Right cardiac atrium (tissue), 5 donors: ENCODE measurements at regions not wholly inside any gene's neighbourhood (a gene's known extent, or its start where the extent isn't known, plus 50 kb on each side); places are given as distances from the start of the nearest gene placed in this dataset.
"Not testable (repeated sequence)": the region's sequence is repeated elsewhere in the genome, so short reads cannot be mapped to it uniquely, and the experiment has no call there.

Experiments used
- ATAC-seq, 2 donors: fragments of 200-7000 bp; cut with Tn5 transposase; one replicate each; pipeline versions ENCODE4 v1.8.0 to v1.9.1; 2020; ENCODE audit warnings: moderate library complexity in 2 of 2, mild to moderate bottlenecking in 1 of 2
- DNase-seq, 3 donors: peaks; one replicate each; pipeline ENCODE4 v3.0.0-alpha.2; 2020
- H3K27ac ChIP-seq: one replicate; pipeline ENCODE4 v1.5.1; 2013; ENCODE audit warnings: mild to moderate bottlenecking, low read length, control low read depth, moderate library complexity
- H3K27me3 ChIP-seq: one replicate; pipeline ENCODE4 v1.6.1; 2013; ENCODE audit not compliant: control insufficient read depth, insufficient read depth
- H3K4me1 ChIP-seq: one replicate; pipeline ENCODE4 v1.6.1; 2013; ENCODE audit warnings: low read length; ENCODE audit not compliant: control insufficient read depth, insufficient read depth
- H3K4me3 ChIP-seq: one replicate; pipeline ENCODE4 v1.5.1; 2013; ENCODE audit warnings: low read length, control low read depth
- H3K9me3 ChIP-seq: one replicate; pipeline ENCODE4 v1.6.1; 2013; ENCODE audit warnings: low read length; ENCODE audit not compliant: control insufficient read depth
- WGBS: extraction: QIAGEN DNeasy Blood & Tissue Kit; methylation state at CpG from one replicate; pipeline ENCODE4 v1.1.7; 2013; 5-methylcytosine and 5-hydroxymethylcytosine counted together
- intact Hi-C, 4 donors: fragments of 100-400 bp; cut with DNase I; formaldehyde crosslinking; loops; one replicate each; pipeline versions ENCODE4 v1.11.0 to v1.14.0; 2022 to 2023
- donor health status: healthy with polysubstance abuse.
- donor health status: DM: no; HTN: yes; CAD: no.
- donor health status: DM: no; HTN: no; CAD: no.
- donor health status: DM: no; HTN: yes; CAD: no; lungs with severe emphysema.
- donor health status: DM: yes; HTN: yes; CAD: no.

DNA sequence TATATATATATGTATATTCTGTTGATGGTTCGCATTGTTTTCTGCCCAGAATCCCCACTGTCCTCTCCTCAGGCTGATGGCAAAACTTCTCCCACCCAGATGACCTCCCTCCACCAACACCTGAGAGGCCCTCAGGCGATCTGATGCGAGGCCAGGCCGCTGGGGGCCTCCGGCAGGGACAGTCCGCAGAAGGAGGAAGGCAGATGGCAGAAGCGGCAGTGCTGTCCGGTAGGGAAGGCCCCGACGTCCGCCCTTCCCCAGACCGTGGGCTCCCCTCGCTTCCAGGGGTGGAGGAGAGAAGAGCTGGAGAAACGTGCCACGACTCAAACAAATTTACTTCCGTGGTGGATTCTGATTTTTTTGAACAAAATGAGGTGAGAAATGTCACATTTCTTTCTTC, 178.3 kb upstream of the RGS6 start:
- no peaks in the 10 kb centered on the region for H3K4me1 ChIP-seq
- H3K4me3 ChIP-seq, result no peak overlapping the region
- intact Hi-C loops, result loop anchor here in 3 of 4 donors (2.0 to 10.0 kb wide), 3 partner anchors 429 to 617 kb away; partner anchors contain the start of gene SIPA1L1 (in 1 of the 3)
- H3K27ac ChIP-seq, result no peak overlapping the region
- H3K27me3 ChIP-seq, result no peaks in the 10 kb centered on the region
- H3K9me3 ChIP-seq, result no peaks in the 10 kb centered on the region
- ATAC-seq (no peak), DNase-seq (no peak)
- 93% methylated on average over 16 of the region's 16 CpGs for WGBS

DNA sequence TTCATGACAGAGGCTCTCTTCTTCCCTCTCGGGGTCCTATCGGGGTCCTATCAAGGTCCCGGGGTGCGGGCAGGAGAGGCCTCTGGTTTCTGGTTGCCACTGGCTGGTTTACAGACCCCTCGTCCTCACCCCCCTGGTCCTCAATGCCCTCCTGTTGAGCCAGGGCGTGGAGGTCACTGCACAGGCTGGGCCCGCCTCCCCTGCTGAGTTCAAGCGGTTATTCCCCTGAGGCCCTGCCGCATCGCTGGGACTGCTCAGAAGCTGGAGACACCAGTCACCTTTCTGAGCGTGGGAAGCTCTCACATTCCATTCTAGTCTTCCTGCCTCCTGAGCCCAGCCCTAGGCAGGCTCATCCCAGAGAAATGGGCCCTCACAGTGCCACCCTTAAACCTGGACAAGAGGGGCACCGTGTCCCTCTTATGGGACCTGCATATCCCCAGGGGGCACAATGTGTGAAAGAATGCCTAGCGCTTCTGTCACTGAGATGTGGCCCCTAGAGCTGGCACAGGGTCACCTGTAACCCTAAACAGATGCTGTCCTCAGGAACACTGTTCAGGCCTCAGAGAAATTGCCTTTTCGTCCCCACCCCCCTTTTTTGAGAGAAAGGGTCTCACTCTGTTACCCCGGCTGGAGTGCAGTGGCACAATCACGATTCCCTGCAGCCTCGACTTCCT, 177.7 kb upstream of the RGS6 start:
- WGBS, result 92% methylated on average over 17 of the region's 17 CpGs
- H3K9me3 ChIP-seq, result no peaks in the 10 kb centered on the region
- intact Hi-C loops, result loop anchor here in 3 of 4 donors (2.0 to 10.0 kb wide), 3 partner anchors 430 to 617 kb away; partner anchors contain the start of gene SIPA1L1 (in 1 of the 3)
- H3K4me3 ChIP-seq, result no peak overlapping the region
- DNase-seq, result no peak
- H3K27me3 ChIP-seq, result no peaks in the 10 kb centered on the region
- no peaks in the 10 kb centered on the region for H3K4me1 ChIP-seq
- H3K27ac ChIP-seq, result no peak overlapping the region
- ATAC-seq, result no peak

DNA sequence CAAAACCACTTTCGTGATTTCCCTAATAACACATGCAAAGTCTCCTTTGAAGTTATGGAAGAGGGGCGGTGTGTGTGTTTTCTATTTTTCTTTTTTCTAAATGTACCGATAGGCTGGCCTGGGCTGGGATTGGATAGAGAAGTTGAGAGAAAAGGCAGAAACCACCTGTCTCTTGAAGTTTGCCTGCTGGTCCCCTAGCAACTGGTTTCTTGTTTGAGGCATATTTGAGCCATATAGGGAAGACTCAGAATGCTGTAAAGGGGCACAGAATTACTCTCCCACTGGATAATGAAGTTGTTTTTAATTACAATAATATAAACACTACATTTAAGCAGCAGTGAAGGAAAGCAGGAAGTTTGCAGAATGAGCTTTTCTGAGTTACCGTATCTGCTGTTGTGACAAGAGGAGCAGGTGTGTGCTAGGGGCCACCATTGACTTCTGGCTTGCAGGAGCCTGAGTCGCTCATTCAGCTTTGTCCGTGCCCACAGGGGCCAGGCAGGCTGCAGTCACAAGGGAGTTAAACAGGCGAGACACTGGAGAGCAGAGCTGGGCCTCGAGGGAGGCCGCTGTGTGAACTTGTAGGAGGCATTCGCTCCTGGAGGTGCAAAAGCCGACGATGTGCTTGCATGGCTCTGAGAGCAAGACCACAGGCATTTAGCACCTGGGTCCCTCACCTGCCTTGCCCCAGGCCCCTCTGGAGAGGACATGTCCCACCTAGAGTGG, 173.8 kb upstream of the RGS6 start:
- no peaks in the 10 kb centered on the region for H3K4me1 ChIP-seq
- ATAC-seq, result no peak

DNA sequence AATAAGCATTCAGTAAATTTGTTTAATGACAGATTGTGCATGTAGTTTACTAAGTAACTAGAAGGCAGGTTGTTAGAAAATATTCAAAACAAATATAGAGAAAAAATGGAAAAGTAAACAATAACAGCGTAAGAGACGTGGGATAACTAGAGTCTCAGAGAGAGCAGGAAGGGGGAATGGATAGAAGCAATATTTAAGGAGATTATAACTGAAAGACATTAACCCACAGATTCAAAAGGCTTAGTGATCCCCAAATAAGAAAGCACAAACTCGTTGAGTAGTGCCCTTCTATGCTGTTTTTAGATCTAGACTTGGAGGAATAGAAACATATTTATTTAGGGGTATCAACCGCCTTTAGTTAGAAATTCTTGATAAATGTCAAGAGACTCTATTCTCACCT, 169.7 kb upstream of the RGS6 start:
- Histone ChIP-seq H3K27me3 (no peaks in the 10 kb centered on the region), H3K4me1 (no peaks in the 10 kb centered on the region), H3K27ac (no peak overlapping the region), H3K4me3 (no peak overlapping the region), H3K9me3 (no peaks in the 10 kb centered on the region)
- no peak for ATAC-seq
- DNase-seq, result no peak
- intact Hi-C loops, result no loop called here
- WGBS, result 92% methylated on average over 4 of the region's 4 CpGs

More for the DNA sequence above, 173.8 kb upstream of the RGS6 start:
- 82% methylated on average over 12 of the region's 12 CpGs for WGBS
- Histone ChIP-seq H3K27ac (no peak overlapping the region), H3K4me3 (no peak overlapping the region), H3K27me3 (no peaks in the 10 kb centered on the region), H3K9me3 (no peaks in the 10 kb centered on the region)
- intact Hi-C loops, result loop anchor here in 1 of 4 donors (10.0 kb wide), 1 partner anchor 434 kb away; the partner anchor contains the start of gene SIPA1L1
- no peak for DNase-seq

DNA sequence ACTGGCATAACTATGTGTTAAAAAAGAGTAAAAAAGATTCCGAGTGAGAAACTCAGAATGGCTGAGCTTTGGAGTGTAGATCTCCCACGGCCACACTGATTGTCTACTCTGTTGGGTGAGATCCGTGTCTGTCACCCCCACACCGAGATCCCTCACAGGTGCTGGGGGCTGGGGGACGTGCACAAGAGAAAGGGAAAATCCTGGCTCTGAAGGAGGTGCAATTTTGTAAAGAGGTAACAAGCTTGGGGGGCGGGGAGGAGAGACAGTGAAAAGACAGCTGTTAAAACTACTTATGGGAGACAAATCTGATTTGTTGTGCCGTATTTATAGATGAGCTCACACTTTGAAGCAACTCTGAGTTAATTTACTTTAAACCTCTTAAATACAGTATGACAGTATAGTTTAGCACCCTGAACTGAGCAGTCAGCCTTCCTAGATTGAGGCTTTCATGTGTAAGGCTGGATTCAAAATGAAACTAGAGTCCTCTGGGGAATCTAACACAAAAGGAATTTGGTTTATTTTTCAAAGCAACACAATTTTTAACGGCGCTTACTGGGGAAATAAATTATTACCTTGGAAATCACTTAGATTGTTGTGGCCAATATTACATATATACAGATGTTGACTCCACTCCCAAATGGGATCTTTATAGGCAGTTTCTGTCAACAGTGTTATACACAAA, 167.4 kb upstream of the RGS6 start:
- WGBS, result 52% methylated on average over 9 of the region's 9 CpGs

DNA sequence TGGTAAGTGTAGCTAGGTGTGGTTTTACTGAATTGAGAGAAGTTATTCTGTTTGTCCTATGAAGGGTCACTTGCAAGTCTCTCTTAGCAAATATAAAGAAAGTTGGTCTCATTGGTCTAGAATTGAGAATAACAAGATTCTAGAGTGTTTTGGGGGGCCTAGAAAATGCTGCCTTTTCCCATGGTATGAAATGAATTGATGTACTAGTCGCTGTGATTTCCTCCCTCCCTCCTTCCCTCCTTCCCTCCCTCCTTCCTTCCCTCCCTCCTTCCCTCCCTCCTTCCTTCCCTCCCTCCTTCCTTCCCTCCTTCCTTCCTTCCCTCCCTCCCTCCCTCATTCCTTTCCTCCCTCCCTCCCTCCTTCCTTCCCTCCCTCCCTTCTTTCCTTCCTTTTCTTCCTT, 166.7 kb upstream of the RGS6 start:
- no peak for DNase-seq
- no peaks in the 10 kb centered on the region for H3K27me3 ChIP-seq
- 78% methylated on average over 1 of the region's 1 CpG for WGBS
- ATAC-seq, result no peak
- intact Hi-C loops, result no loop called here
- no peak overlapping the region for H3K4me3 ChIP-seq
- H3K27ac ChIP-seq, result no peak overlapping the region
- H3K4me1 ChIP-seq, result no peaks in the 10 kb centered on the region
- no peaks in the 10 kb centered on the region for H3K9me3 ChIP-seq

More for the DNA sequence above, 167.4 kb upstream of the RGS6 start:
- Histone ChIP-seq H3K9me3 (no peaks in the 10 kb centered on the region), H3K27me3 (no peaks in the 10 kb centered on the region), H3K4me1 (no peaks in the 10 kb centered on the region), H3K27ac (no peak overlapping the region), H3K4me3 (no peak overlapping the region)
- DNase-seq, result no peak
- no peak for ATAC-seq
- intact Hi-C loops, result no loop called here

DNA sequence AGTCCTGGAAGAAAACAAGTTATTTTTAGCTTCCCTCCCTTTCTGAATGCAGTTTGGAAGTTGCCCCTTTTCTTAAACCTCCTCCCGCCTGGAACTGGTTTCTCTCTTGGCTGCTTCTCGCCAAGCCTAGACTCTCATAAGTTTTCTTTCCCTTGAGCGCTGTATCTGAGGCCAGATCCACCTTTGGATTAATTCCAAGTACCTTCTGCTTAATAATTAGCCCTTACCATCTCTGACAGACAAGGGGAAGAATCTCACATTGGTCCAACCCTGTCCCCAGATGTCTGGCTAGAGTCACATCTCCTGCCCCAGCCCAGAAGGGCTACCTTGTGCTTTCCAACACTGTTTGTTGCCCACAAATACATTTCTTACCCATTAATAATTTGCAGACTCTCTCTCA, 161.8 kb upstream of the RGS6 start:
- intact Hi-C loops, result no loop called here

DNA sequence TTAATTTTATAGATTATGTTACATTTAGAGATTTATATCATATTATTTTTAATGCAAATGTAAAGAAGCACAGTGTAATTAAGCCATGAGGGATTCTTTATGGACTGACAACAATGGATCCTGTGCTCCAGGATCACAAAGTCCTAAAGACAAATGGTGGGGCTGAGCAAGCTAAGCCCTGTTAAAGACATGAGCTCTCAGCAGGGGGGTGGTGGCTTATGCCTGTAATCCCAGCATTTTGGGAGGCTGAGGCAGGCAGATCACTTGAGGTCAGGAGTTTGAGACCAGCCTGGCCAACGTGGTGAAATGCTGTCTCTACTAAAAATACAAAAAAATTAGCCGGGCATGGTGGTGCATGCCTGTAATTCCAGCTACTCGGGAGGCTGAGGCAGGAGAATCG, 160.8 kb upstream of the RGS6 start:
- H3K27me3 ChIP-seq, H3K4me3 ChIP-seq, H3K9me3 ChIP-seq, DNase-seq, H3K4me1 ChIP-seq, ATAC-seq, H3K27ac ChIP-seq, intact Hi-C loops: not testable (repeated sequence)
- WGBS, result 87% methylated on average over 4 of the region's 4 CpGs

More for the DNA sequence above, 161.8 kb upstream of the RGS6 start:
- no peak overlapping the region for H3K4me3 ChIP-seq
- no peaks in the 10 kb centered on the region for H3K9me3 ChIP-seq
- H3K27me3 ChIP-seq, result no peaks in the 10 kb centered on the region
- DNase-seq (no peak), ATAC-seq (no peak)
- no peak overlapping the region for H3K27ac ChIP-seq
- WGBS, result 86% methylated on average over 3 of the region's 3 CpGs
- H3K4me1 ChIP-seq, result no peaks in the 10 kb centered on the region

DNA sequence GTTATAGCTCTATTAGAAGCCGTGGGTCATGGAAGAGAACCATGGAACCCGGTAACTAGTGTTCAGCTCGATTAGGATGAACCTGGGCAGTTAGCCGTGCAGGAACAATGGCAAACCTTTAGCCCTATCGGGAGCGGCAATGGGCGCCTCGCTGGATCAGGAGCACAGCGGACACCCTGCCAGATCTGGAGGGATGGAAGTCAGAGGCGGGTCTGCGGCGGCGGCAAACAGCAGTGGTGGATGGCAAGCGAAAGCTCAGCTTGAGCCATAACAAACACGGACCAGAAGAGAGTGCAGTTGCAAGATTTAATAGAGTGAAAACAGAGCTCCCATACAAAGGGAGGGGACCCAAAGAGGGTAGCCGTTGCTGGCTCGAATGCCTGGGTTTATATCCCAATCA, 160.2 kb upstream of the RGS6 start:
- H3K4me1 ChIP-seq, H3K27me3 ChIP-seq, H3K4me3 ChIP-seq, H3K27ac ChIP-seq, ATAC-seq, intact Hi-C loops, DNase-seq, H3K9me3 ChIP-seq: not testable (repeated sequence)
- 95% methylated on average over 17 of the region's 17 CpGs for WGBS

DNA sequence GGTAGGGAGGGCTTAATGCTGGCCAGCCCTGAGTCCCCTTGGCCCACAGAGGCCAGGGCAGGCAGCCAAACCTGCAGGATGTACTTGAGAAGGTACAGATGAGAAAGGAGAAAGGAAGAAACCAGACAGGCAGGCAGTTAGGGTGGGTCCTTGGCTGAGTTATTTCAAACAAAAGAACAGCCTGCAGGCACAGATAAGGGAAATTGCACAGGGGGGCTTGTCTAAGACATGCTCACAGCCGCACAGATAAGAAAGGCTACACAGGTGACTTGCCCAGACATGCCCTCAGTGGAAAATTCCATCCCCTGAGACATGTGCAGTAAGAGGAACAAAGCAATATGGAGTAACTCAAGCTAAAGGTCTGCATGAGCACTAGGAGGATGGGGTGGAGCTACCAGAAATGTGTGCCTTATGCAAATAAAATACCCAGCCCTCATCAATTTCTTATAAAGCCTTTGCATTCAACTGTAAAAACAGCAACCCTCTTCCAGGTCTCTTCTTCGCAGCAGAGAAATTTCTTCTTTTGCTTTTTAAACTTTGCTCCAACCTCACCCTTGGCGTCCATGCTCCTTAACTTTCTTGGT, 158.2 kb upstream of the RGS6 start:
- intact Hi-C loops, result no loop called here

More for the DNA sequence above, 158.2 kb upstream of the RGS6 start:
- Histone ChIP-seq H3K4me1 (no peaks in the 10 kb centered on the region), H3K27ac (no peak overlapping the region), H3K9me3 (no peaks in the 10 kb centered on the region), H3K27me3 (no peaks in the 10 kb centered on the region), H3K4me3 (no peak overlapping the region)
- 85% methylated on average over 3 of the region's 3 CpGs for WGBS
- DNase-seq, result no peak
- ATAC-seq, result no peak
